GM12878 (cell line): ENCODE measurements at regions not wholly inside any gene's neighbourhood (a gene's known extent, or its start where the extent isn't known, plus 50 kb on each side); places are given as distances from the start of the nearest gene placed in this dataset.

Experiments
- CREB1 ChIP-seq: IDR thresholded peaks from 2 replicates; pipeline ENCODE4 v1.6.1; 2012; ENCODE audit warnings: low read depth, mild to moderate bottlenecking, inconsistent platforms
- CTCF ChIP-seq, 3 experiments: IDR thresholded peaks in 2 of 3; conservative IDR thresholded peaks in 1 of 3; 2 replicates each; pipeline ENCODE4 v1.5.1; 2011; ENCODE audit warnings: low read depth in 3 of 3, low read length in 3 of 3, mild to moderate bottlenecking in 3 of 3, control low read depth in 2 of 3, moderate library complexity in 2 of 3, inconsistent platforms in 1 of 3, mixed read lengths in 1 of 3; ENCODE audit not compliant: control insufficient read depth in 2 of 3, insufficient read depth in 1 of 3; ENCODE audit errors: extremely low read depth in 1 of 3
- EP300 ChIP-seq, 2 experiments: fragments of 150-350 bp in 1 of 2; IDR thresholded peaks; 2 replicates each; pipeline ENCODE4 v1.6.1; 2011 to 2012; ENCODE audit warnings: low read depth in 2 of 2, low read length in 2 of 2, borderline replicate concordance in 1 of 2, improper control_type of control experiment in 1 of 2, inconsistent platforms in 1 of 2; ENCODE audit not compliant: control insufficient read depth in 1 of 2
- EZH2 ChIP-seq: IDR thresholded peaks from 2 replicates; pipeline ENCODE4 v1.6.1; 2012; ENCODE audit warnings: low read depth, mild to moderate bottlenecking, control low read depth, inconsistent platforms, low read length, borderline replicate concordance; ENCODE audit not compliant: control insufficient read depth
- FOXK2 ChIP-seq: fragments of 450-650 bp; IDR thresholded peaks from 2 replicates; pipeline ENCODE4 v1.6.1; 2017; ENCODE audit warnings: mild to moderate bottlenecking, moderate library complexity
- HDAC2 ChIP-seq: fragments of 200-600 bp; sonication (generic); IDR thresholded peaks from 2 replicates; pipeline ENCODE4 v1.6.1; 2017
- MXI1 ChIP-seq: fragments of 150-350 bp; IDR thresholded peaks from 2 replicates; pipeline ENCODE4 v1.6.1; 2011; ENCODE audit warnings: low read depth, mild to moderate bottlenecking, inconsistent platforms, low read length, improper control_type of control experiment
- NR2C1 ChIP-seq: fragments of 450-650 bp; IDR thresholded peaks from 2 replicates; pipeline ENCODE4 v1.6.1; 2017; ENCODE audit warnings: antibody characterized with exemption, mild to moderate bottlenecking, moderate library complexity
- PRDM15 ChIP-seq: fragments of 450-650 bp; formaldehyde crosslinking; IDR thresholded peaks from 2 replicates; pipeline ENCODE4 v1.4.0; 2020; ENCODE audit warnings: mild to moderate bottlenecking, moderate library complexity
- TF ChIP-seq, protein P1 (sequence below): IDR thresholded peaks from 2 replicates; pipeline ENCODE4 v1.6.1; 2012; ENCODE audit warnings: low read depth, low read length, improper control_type of control experiment
- TF ChIP-seq, protein P2 (sequence below): IDR thresholded peaks from 2 replicates; pipeline ENCODE4 v1.6.1; 2011; ENCODE audit warnings: borderline replicate concordance, low read depth, mild to moderate bottlenecking, moderate library complexity, low read length; ENCODE audit not compliant: insufficient read depth, poor library complexity, severe bottlenecking

GRCh38 chr3:30401971-30402370 is 204.4 kb upstream of the TGFBR2 start:
- no peak for TF ChIP-seq CREB1
- TF ChIP-seq CTCF (IDR thresholded peaks at IDR 0.05 in 2 of 3, conservative IDR thresholded peaks at IDR 0.05 in 1 of 3; ENCODE audit: control insufficient read depth in 2 of 3, extremely low read depth in 1 of 3, insufficient read depth in 1 of 3, low read depth in 3 of 3, low read length in 3 of 3), result no peak
- TF ChIP-seq, protein P1, sequence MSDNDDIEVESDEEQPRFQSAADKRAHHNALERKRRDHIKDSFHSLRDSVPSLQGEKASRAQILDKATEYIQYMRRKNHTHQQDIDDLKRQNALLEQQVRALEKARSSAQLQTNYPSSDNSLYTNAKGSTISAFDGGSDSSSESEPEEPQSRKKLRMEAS, result no peak
- TF ChIP-seq, protein P2, sequence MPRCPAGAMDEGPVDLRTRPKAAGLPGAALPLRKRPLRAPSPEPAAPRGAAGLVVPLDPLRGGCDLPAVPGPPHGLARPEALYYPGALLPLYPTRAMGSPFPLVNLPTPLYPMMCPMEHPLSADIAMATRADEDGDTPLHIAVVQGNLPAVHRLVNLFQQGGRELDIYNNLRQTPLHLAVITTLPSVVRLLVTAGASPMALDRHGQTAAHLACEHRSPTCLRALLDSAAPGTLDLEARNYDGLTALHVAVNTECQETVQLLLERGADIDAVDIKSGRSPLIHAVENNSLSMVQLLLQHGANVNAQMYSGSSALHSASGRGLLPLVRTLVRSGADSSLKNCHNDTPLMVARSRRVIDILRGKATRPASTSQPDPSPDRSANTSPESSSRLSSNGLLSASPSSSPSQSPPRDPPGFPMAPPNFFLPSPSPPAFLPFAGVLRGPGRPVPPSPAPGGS, result no peak
- TF ChIP-seq EP300 (IDR thresholded peaks at IDR 0.05; ENCODE audit: borderline replicate concordance in 1 of 2, control insufficient read depth in 1 of 2, low read depth in 2 of 2, low read length in 2 of 2), result no peak
- TF ChIP-seq EZH2, result no peak
- TF ChIP-seq PRDM15 (CRISPR knock-in tag), result no peak
- no peak for TF ChIP-seq NR2C1
- no peak for TF ChIP-seq HDAC2
- no peak for TF ChIP-seq FOXK2
- no peak for TF ChIP-seq MXI1
